Tibial artery (tissue), 4 donors: ENCODE measurements at regions not wholly inside any gene's neighbourhood (a gene's known extent, or its start where the extent isn't known, plus 50 kb on each side); places are given as distances from the start of the nearest gene placed in this dataset.

Source experiments
- DNase-seq, 2 donors: peaks; one replicate each; pipeline ENCODE4 v3.0.0-alpha.2; 2019
- H3K27ac ChIP-seq, 2 donors: fragments of 200-600 bp; sonication (generic) in 1 of 2; 1 replicate in 1 of 2; 2 replicates in 1 of 2; pipeline ENCODE4 v1.5.1; 2018 to 2019; ENCODE audit warnings: mild to moderate bottlenecking in 1 of 2
- H3K27me3 ChIP-seq, 2 donors: fragments of 200-600 bp; sonication (generic) in 1 of 2; one replicate each; pipeline versions ENCODE4 v1.5.1 to v1.6.0; 2016 to 2019
- H3K36me3 ChIP-seq, 3 donors: fragments of 200-600 bp; sonication (generic) in 2 of 3; one replicate each; pipeline ENCODE4 v1.5.1; 2016 to 2019; ENCODE audit warnings: mild to moderate bottlenecking in 2 of 3
- H3K4me1 ChIP-seq, 4 donors: fragments of 200-600 bp; sonication (generic) in 2 of 4; 1 replicate in 3 of 4; 2 replicates in 1 of 4; pipeline ENCODE4 v1.5.1; 2016 to 2019
- H3K4me3 ChIP-seq, 2 donors: fragments of 200-600 bp; sonication (generic) in 1 of 2; 1 replicate in 1 of 2; 2 replicates in 1 of 2; pipeline ENCODE4 v1.5.1; 2018 to 2019; ENCODE audit warnings: mild to moderate bottlenecking in 2 of 2
- H3K9me3 ChIP-seq, 3 donors: fragments of 200-600 bp; sonication (generic) in 1 of 3; one replicate each; pipeline ENCODE4 v1.5.1; 2016 to 2019
- CTCF ChIP-seq, 2 experiments: fragments of 200-600 bp in 1 of 2; fragments of 450-650 bp in 1 of 2; IDR thresholded peaks; one replicate each; pipeline ENCODE4 v1.5.1; 2017 to 2019; ENCODE audit warnings: antibody characterized with exemption in 2 of 2, mild to moderate bottlenecking in 1 of 2, moderate library complexity in 1 of 2
- intact Hi-C: fragments of 100-400 bp; cut with DNase I; formaldehyde crosslinking; loops from one replicate; pipeline ENCODE4 v1.15.0; 2023; ENCODE audit warnings: low total_unique reads

DNA sequence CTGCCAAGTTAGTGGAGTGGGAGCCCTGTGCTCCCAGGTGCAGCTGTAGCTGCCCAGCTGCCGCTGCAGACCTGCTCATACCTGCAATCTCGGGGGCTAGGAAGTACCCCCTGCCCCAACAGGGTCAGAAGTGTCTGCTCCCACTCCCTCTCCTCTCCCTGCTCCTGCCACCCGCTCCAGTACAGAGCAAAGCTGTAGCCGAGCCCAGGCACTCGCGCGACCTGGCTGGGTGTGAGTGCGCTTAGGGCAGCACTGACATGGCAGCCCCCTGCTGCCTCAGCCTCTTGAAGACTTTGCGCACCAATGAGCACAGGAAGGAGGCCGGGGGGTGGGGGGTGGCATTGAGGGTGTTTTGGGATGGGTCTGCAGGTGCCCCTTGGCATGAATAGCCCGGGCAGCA lies 1951.4 kb downstream of the SUCLG1 start:
- no peaks in the 10 kb centered on the region for H3K36me3 ChIP-seq
- H3K27ac ChIP-seq, result no peak overlapping the region
- no peaks in the 10 kb centered on the region for H3K27me3 ChIP-seq
- DNase-seq, result no peak
- H3K4me1 ChIP-seq, result no peaks in the 10 kb centered on the region
- H3K9me3 ChIP-seq, result no peaks in the 10 kb centered on the region
- no peak for TF ChIP-seq CTCF (IDR thresholded peaks at IDR 0.05)
- intact Hi-C loops, result no loop called here
- no peak overlapping the region for H3K4me3 ChIP-seq

- no peak overlapping the region for H3K4me3 ChIP-seq
- no peaks in the 10 kb centered on the region for H3K36me3 ChIP-seq
- no peaks in the 10 kb centered on the region for H3K4me1 ChIP-seq
- H3K27me3 ChIP-seq, result no peaks in the 10 kb centered on the region
- peaks cover 0 to 15% (median 13%) of the 10 kb centered on the region in 3 donors for H3K9me3 ChIP-seq
- intact Hi-C loops, result no loop called here
- no peak for DNase-seq
- H3K27ac ChIP-seq, result no peak overlapping the region
- no peak for TF ChIP-seq CTCF (IDR thresholded peaks at IDR 0.05)
Measured at GRCh38 chr2:82501217-82501616, 1957.9 kb downstream of the SUCLG1 start.

DNA sequence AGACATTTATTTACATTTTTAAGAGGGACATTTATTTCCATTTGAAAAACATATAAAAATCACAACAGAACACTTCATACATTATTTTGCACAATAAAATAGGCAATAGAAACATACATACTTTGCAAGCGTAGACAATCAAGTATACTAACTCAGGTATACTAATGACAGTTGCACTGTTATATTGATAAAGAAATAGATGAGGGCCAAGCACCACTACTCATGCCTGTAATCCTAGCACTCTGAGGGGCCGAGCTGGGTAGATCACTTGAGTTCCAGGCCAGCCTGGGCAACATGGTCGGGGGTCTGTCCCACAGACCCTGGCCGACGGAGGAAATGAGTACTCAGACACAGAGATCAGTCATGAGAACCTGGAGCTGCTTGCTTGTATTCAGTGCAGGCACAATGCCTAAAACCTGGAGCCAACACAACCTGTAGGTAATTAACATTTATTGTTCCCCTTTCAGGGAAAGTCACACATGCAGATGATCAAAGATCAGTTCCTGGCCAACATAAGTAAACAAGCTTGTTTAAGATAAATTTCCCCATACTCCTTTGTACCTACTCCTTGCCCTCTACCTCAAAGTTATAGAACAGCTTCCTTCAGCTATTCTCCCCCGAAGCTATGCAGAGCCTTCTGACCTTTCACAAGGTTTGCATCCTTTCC lies 1960.2 kb downstream of the SUCLG1 start:
- H3K27me3 ChIP-seq, result no peaks in the 10 kb centered on the region
- no peak overlapping the region for H3K27ac ChIP-seq
- no peak overlapping the region for H3K4me3 ChIP-seq
- H3K4me1 ChIP-seq, result no peaks in the 10 kb centered on the region
- intact Hi-C loops, result no loop called here
- DNase-seq, result no peak
- no peak for TF ChIP-seq CTCF (IDR thresholded peaks at IDR 0.05)
- peaks cover 0 to 15% (median 13%) of the 10 kb centered on the region in 3 donors for H3K9me3 ChIP-seq
- no peaks in the 10 kb centered on the region for H3K36me3 ChIP-seq

- Histone ChIP-seq H3K9me3 (no peaks in the 10 kb centered on the region), H3K27me3 (no peaks in the 10 kb centered on the region), H3K4me3 (no peak overlapping the region), H3K27ac (no peak overlapping the region), H3K36me3 (no peaks in the 10 kb centered on the region), H3K4me1 (no peaks in the 10 kb centered on the region)
- no peak for TF ChIP-seq CTCF (IDR thresholded peaks at IDR 0.05)
- DNase-seq, result no peak
- intact Hi-C loops, result no loop called here
Measured at GRCh38 chr2:82494739-82495138, 1964.3 kb downstream of the SUCLG1 start.

GRCh38 chr2:82491591-82491990 lies 1967.5 kb downstream of the SUCLG1 start:
- intact Hi-C loops, result no loop called here
- Histone ChIP-seq H3K4me1 (no peaks in the 10 kb centered on the region), H3K4me3 (no peak overlapping the region), H3K27me3 (no peaks in the 10 kb centered on the region), H3K9me3 (no peaks in the 10 kb centered on the region), H3K27ac (no peak overlapping the region), H3K36me3 (no peaks in the 10 kb centered on the region)
- no peak for TF ChIP-seq CTCF (IDR thresholded peaks at IDR 0.05)
- DNase-seq, result no peak

DNA sequence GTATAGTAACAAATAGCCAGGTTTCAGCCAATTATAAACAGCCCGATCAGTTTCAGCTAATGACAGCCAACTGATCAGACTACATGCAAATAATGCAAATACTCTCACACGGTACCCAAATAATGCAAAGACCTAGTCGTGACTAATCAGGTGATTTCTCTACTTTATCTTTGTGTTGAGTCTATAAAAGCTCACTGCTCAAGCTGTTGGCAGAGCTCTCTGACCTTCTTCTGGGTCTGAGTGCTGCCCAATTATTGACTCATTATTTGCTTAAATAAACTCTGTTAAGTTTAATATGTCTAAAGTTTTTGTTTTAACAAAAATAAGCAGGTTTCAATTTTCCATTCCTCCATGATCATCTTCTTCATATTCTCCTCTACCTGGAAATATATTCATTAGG lies 1971.7 kb downstream of the SUCLG1 start:
- Histone ChIP-seq H3K27me3 (no peaks in the 10 kb centered on the region), H3K36me3 (no peaks in the 10 kb centered on the region), H3K4me3 (no peak overlapping the region), H3K4me1 (no peaks in the 10 kb centered on the region), H3K27ac (no peak overlapping the region), H3K9me3 (no peaks in the 10 kb centered on the region)
- intact Hi-C loops, result no loop called here
- DNase-seq, result no peak
- no peak for TF ChIP-seq CTCF (IDR thresholded peaks at IDR 0.05)
